Fibroblast of the aortic adventitia (primary cell): ENCODE measurements at regions not wholly inside any gene's neighbourhood (a gene's known extent, or its start where the extent isn't known, plus 50 kb on each side); places are given as distances from the start of the nearest gene placed in this dataset.

Source experiments
- DNase-seq: peaks from one replicate; pipeline ENCODE4 v3.0.0-alpha.2; 2010; ENCODE audit warnings: low read depth
- H3K4me3 ChIP-seq: 2 replicates; pipeline ENCODE4 v1.5.1; 2011; ENCODE audit warnings: low read depth, mild to moderate bottlenecking, control low read depth, low read length, moderate library complexity
- CTCF ChIP-seq: IDR thresholded peaks from 2 replicates; pipeline ENCODE4 v1.5.1; 2011; ENCODE audit warnings: mild to moderate bottlenecking, low read length, control low read depth, inconsistent platforms; ENCODE audit not compliant: insufficient read depth

- TF ChIP-seq CTCF = no peak
- no peak for DNase-seq
- no peak overlapping the region for H3K4me3 ChIP-seq
These were observed 155.2 kb upstream of the PTPN1 start for GRCh38 chr20:50354721-50355589.

GRCh38 chr20:50355590-50356524, 154.3 kb upstream of the PTPN1 start:
- no peak for DNase-seq
- H3K4me3 ChIP-seq = no peak overlapping the region
- TF ChIP-seq CTCF = no peak

- H3K4me3 ChIP-seq = no peak overlapping the region
- DNase-seq = no peak
- no peak for TF ChIP-seq CTCF
These were observed 153.7 kb upstream of the PTPN1 start for GRCh38 chr20:50356525-50356885.

- no peak for DNase-seq
- H3K4me3 ChIP-seq = no peak overlapping the region
- TF ChIP-seq CTCF = no peak
These were observed 153.0 kb upstream of the PTPN1 start for GRCh38 chr20:50356962-50357782.

GRCh38 chr20:50357783-50358161, 152.4 kb upstream of the PTPN1 start:
- H3K4me3 ChIP-seq = no peak overlapping the region
- DNase-seq = no peak
- TF ChIP-seq CTCF = no peak

GRCh38 chr20:50358166-50358565, 152.0 kb upstream of the PTPN1 start:
- DNase-seq = no peak
- no peak for TF ChIP-seq CTCF
- no peak overlapping the region for H3K4me3 ChIP-seq
